Caki2 (cell line): ENCODE measurements at regions not wholly inside any gene's neighbourhood (a gene's known extent, or its start where the extent isn't known, plus 50 kb on each side); places are given as distances from the start of the nearest gene placed in this dataset.
"Not testable (repeated sequence)": the region's sequence is repeated elsewhere in the genome, so short reads cannot be mapped to it uniquely, and the experiment has no call there.

ENCODE experiments used
- DNase-seq: peaks from one replicate; pipeline ENCODE4 v3.0.0-alpha.2; 2015; ENCODE audit warnings: low read depth
- in situ Hi-C: cut with HindIII; loops from 2 replicates; pipeline ENCODE4 v1.10.0; 2016; ENCODE audit warnings: low sequenced_read_pairs, low pct_unique_long_range_greater_than_20kb, mixed read lengths

- in situ Hi-C loops, result no loop called here
Measured at GRCh38 chr3:13188975-13189374, 115.7 kb upstream of the IQSEC1 start.

GRCh38 chr3:13188181-13188779 lies 115.1 kb upstream of the IQSEC1 start:
- in situ Hi-C loops, result no loop called here
- DNase-seq, result no peak

More at GRCh38 chr3:13188975-13189374, 115.7 kb upstream of the IQSEC1 start:
- DNase-seq, result no peak

GRCh38 chr3:13187593-13187992 lies 114.4 kb upstream of the IQSEC1 start:
- in situ Hi-C loops, result no loop called here
- no peak for DNase-seq

- in situ Hi-C loops, result no loop called here
- no peak for DNase-seq
Measured at GRCh38 chr3:13186435-13186815, 113.2 kb upstream of the IQSEC1 start.

DNA sequence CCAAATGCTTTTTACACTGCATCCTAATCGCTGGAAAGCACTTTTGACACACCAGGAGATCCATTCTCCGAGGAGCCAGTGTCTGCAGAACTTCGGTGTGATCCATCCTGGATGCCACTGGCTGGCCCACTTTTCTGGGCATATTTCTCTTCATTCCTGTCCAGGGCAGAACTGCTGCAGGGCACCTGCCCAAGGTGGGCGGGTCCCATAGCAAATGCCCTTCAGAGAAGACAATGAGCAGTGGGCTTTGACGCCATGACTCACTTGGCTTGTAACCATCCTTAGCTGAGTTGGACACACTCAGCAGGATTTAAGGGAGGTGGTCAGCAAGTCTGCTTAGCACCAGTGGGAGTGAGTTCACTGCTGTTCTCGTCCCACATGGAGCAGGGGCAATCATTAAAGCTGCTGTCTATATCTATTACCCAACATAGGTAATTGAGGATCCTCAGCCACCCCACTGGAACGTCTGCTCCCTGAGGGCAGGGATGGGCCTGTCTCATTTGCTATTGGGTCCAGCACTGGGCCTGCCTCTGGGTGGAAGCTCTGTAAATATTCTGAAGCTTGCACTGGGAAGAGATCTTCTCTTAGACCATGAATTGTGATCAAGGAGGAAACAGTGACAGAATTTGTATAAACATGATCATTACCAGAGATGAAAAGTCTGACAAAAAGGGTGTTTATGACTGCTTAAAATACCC lies 112.7 kb upstream of the IQSEC1 start:
- DNase-seq, result no peak
- in situ Hi-C loops, result no loop called here

GRCh38 chr3:13179582-13180210 lies 106.5 kb upstream of the IQSEC1 start:
- DNase-seq, in situ Hi-C loops: not testable (repeated sequence)

- no peak for DNase-seq
- in situ Hi-C loops, result no loop called here
Measured at GRCh38 chr3:13179181-13179580, 106.0 kb upstream of the IQSEC1 start.

GRCh38 chr3:13178107-13178506 lies 104.9 kb upstream of the IQSEC1 start:
- in situ Hi-C loops, result no loop called here

GRCh38 chr3:13177641-13178040 lies 104.4 kb upstream of the IQSEC1 start:
- in situ Hi-C loops, result no loop called here
- no peak for DNase-seq

More at GRCh38 chr3:13178107-13178506, 104.9 kb upstream of the IQSEC1 start:
- DNase-seq, result no peak

GRCh38 chr3:13177236-13177635 lies 104.0 kb upstream of the IQSEC1 start:
- DNase-seq, result no peak
- in situ Hi-C loops, result no loop called here

DNA sequence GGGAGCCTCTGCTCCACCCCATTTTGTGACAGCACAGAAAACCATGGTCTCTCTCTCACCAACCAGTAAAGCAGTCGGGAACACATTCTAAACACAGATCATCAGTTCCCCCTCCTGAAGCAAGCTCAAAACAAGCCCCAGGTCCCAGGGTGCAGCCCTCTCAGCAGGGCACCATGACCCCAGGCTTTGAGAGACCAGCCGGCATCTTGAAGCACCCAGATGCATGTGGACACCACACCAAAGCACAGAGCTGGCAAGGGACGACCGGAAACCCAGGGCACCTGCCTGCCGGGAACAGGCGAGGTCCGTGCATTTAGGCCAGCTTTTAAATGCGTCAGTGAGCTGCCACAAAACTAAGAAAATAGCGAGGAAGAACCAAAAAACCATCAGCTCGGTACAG lies 103.2 kb upstream of the IQSEC1 start:
- in situ Hi-C loops, result no loop called here
- DNase-seq, result no peak

DNA sequence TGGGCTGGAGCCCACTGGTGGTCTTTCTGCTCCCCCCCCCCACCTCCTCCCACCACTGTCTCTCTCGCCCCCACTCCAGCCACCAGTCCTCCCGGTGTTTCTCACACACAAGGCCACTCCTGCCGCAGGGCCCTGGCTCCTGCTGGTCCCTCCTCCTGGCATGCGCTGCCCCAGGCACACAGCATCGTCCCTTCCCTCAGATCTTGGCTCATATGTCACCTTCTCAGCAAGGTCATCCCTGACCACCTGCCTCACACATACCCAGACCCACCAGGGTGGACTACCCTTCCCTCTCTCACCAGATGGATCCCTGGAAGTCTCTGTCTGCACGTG lies 101.5 kb upstream of the IQSEC1 start:
- in situ Hi-C loops, result no loop called here
- DNase-seq, result no peak

GRCh38 chr3:13174011-13174802 lies 101.0 kb upstream of the IQSEC1 start:
- no peak for DNase-seq
- in situ Hi-C loops, result no loop called here

DNA sequence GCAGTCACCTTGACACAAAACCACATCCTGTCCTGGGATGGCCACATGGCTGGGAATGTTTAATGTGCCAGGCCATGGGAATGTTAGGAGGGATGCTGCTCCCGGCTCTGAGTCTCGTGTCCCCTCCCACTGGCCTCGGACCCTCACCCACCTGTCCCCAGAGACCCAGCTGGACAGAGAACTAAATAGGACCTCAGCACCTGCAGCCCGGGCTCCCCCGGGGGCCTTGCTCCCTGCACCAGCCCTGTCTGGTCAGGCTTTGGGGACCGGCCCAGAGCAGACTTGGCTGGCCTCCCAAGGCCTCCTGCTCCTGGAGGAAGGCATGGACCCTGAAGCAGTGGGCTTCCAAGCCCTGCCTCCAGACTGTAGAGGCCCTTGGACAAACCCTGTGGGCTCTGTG lies 100.0 kb upstream of the IQSEC1 start:
- in situ Hi-C loops, result no loop called here

DNA sequence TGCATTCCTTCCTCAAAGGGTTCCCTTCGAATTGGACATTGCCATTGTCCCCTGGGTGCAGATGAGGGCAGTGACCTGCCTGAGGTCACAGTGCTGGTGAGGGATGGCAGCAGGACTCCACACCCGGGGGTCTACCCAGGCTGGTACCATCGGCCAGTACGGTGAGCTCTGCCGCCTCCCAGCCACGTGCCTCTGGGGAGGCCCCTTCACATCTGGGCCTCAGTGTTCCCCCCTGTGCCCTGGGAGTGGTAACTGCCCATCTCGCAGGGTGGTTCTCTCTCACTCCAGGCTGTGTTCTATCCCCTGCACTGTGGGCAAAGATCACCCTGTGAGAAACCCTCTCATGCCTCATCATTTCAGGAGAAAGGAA lies 99.4 kb upstream of the IQSEC1 start:
- in situ Hi-C loops, result no loop called here
- no peak for DNase-seq

More for the DNA sequence above, 100.0 kb upstream of the IQSEC1 start:
- DNase-seq, result no peak

DNA sequence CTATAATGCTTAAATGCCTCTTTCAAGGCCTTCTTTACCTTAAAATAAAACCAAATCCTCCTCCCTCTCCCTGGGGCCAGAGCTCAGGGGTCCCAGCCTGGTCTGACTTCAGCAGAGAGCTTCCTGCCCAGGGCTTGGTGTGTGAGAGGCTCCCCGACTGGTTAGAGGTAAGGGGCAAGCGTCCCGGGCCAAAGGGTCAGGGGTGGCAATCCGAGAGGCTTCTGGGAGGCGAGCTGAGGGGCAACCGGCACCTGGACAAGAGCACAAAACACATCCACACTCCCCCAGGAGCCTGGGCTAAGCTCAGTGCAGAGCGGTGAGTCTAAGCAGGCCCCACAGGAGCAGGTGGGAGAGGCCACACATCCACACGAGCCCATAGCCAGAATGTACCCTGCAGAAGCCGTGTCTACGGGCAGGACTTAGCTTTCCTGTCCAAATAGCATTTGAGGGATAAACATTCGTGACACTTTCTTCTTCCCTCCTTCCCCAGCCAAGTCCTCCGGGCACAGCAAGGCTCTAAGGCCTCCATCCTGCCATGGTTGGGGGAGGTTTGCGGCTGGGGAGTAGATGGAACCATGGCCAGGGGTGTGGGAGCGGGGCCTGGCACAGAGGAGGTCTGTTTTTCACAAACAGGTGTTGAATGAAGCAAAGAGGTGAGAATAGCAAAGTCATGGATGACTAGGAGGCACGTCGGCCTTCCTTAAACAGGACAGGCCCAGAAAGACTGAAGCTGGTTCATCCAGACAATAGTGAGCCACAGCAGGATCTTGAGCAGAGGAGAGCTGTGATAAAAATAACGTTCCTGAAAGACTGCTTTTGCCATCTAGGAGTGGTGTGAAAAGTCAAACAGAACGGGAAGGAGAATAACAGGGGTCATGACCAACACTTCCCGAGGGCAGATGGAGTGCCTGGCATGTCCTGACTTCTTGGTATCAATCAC lies 98.7 kb upstream of the IQSEC1 start:
- in situ Hi-C loops, result no loop called here

GRCh38 chr3:13170317-13170716 lies 97.1 kb upstream of the IQSEC1 start:
- in situ Hi-C loops, result no loop called here
- no peak for DNase-seq

More for the DNA sequence above, 98.7 kb upstream of the IQSEC1 start:
- DNase-seq, result no peak

DNA sequence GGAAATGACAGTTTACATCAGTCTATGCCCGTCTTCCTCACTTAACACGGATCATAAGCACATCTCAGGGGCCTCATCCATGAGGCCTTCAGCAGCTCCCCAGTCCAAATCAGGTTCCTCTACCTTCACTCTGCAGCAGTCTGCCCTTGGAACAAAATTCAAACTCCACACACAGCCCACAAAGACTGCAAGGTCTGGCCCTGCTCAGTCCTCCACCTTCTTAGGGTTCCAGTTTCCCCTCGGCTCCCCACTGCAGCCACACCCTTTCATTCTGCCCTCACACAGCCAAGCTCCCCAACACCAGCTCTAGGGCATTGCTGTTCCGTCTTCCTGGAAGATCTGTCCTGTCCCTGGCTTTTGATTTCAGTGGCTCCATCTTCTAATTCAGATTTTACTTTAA lies 95.2 kb upstream of the IQSEC1 start:
- no peak for DNase-seq
- in situ Hi-C loops, result no loop called here
